GM12878 (cell line): ENCODE measurements at regions not wholly inside any gene's neighbourhood (a gene's known extent, or its start where the extent isn't known, plus 50 kb on each side); places are given as distances from the start of the nearest gene placed in this dataset.

ENCODE experiments used
- ATAC-seq: fragments of 200-7000 bp; cut with Tn5 transposase; 3 replicates; pipeline ENCODE4 v1.9.1; 2020; ENCODE audit warnings: mild to moderate bottlenecking, moderate library complexity
- BruUV-seq: library from RNA; stranded (reverse); fragments of 400-500 nt; replicated peaks from 2 replicates; lab custom pipeline; 2021; lab: Mats Ljungman, UMichigan
- CTCF ChIA-PET: fragments of 300-600 bp; sonication (Branson Sonifier 250); formaldehyde crosslinking; extraction: SDS; loops from one replicate; lab custom pipeline; 2021; ENCODE audit warnings: inconsistent platforms; lab: Yijun Ruan, JAX
- POLR2A ChIA-PET: fragments of 350-600 bp; formaldehyde crosslinking; extraction: SDS; loops from one replicate; lab custom pipeline; 2021; ENCODE audit warnings: inconsistent platforms; lab: Charles Lee
- RAD21 ChIA-PET: fragments of 300-600 bp; sonication (Branson Sonifier 250); formaldehyde crosslinking; loops from one replicate; lab custom pipeline; 2023; ENCODE audit warnings: antibody characterized with exemption; ENCODE audit not compliant: unreplicated experiment; lab: Charles Lee
- SMC1A ChIA-PET: fragments of 300-600 bp; sonication (Branson Sonifier 250); formaldehyde crosslinking; loops from one replicate; lab custom pipeline; 2023; ENCODE audit not compliant: unreplicated experiment, uncharacterized antibody; lab: Charles Lee
- DNase-seq: peaks from one replicate; pipeline ENCODE4 v3.0.0-alpha.2; 2011; ENCODE audit warnings: low read depth, low spot score
- FAIRE-seq: peaks from 3 replicates; lab custom pipeline; 2011; peaks lifted over from hg19 to GRCh38; lab: Jason Lieb, UNC
- H2AFZ ChIP-seq: 2 replicates; pipeline ENCODE4 v1.6.0; 2011; ENCODE audit warnings: low read depth, low read length, control low read depth; ENCODE audit not compliant: control insufficient read depth
- H3K27ac ChIP-seq: 2 replicates; pipeline ENCODE4 v1.5.1; 2011; ENCODE audit warnings: control low read depth; ENCODE audit not compliant: control insufficient read depth, insufficient read depth
- H3K27me3 ChIP-seq, 2 experiments: replicated peaks in 1 of 2; 2 replicates each; pipeline versions ENCODE4 v1.6.0 to v1.6.1; 2011; ENCODE audit warnings: low read length in 1 of 2; ENCODE audit not compliant: control insufficient read depth in 2 of 2, insufficient read depth in 2 of 2
- H3K36me3 ChIP-seq, 2 experiments: 2 replicates each; pipeline ENCODE4 v1.5.1; 2011; ENCODE audit warnings: low read length in 1 of 2; ENCODE audit not compliant: control insufficient read depth in 2 of 2, insufficient read depth in 2 of 2
- H3K4me1 ChIP-seq: 2 replicates; pipeline ENCODE4 v1.6.1; 2011; ENCODE audit warnings: mild to moderate bottlenecking, low read length, moderate library complexity, mixed read lengths; ENCODE audit not compliant: control insufficient read depth, insufficient read depth
- H3K4me2 ChIP-seq: 2 replicates; pipeline ENCODE4 v1.6.0; 2011; ENCODE audit warnings: control low read depth; ENCODE audit not compliant: control insufficient read depth, insufficient read depth
- H3K4me3 ChIP-seq: fragments of 200-600 bp; sonication (generic); 2 replicates; pipeline ENCODE4 v1.5.1; 2016
- H3K79me2 ChIP-seq: 2 replicates; pipeline ENCODE4 v1.6.0; 2011; ENCODE audit warnings: low read length; ENCODE audit not compliant: control insufficient read depth, insufficient read depth
- H3K9ac ChIP-seq: 2 replicates; pipeline ENCODE4 v1.8.0; 2011; ENCODE audit warnings: low read length, control low read depth, mixed read lengths; ENCODE audit not compliant: control insufficient read depth, insufficient read depth
- H3K9me3 ChIP-seq: replicated peaks from 3 replicates; pipeline ENCODE4 v1.5.1; 2011; ENCODE audit warnings: mild to moderate bottlenecking, low read length; ENCODE audit not compliant: control insufficient read depth, insufficient read depth
- H4K20me1 ChIP-seq: 2 replicates; pipeline ENCODE4 v1.6.0; 2011; ENCODE audit not compliant: control insufficient read depth, insufficient read depth
- ASH2L ChIP-seq: fragments of 300-600, 200-600 bp; sonication (generic); IDR thresholded peaks from 2 replicates; pipeline ENCODE4 v1.6.1; 2017; ENCODE audit warnings: low read depth, mild to moderate bottlenecking, borderline replicate concordance
- ATF3 ChIP-seq: IDR thresholded peaks from 2 replicates; pipeline ENCODE4 v1.6.1; 2011; ENCODE audit warnings: low read depth, mild to moderate bottlenecking, low read length, moderate library complexity, borderline replicate concordance; ENCODE audit errors: extremely low read depth
- BCL3 ChIP-seq: IDR thresholded peaks from 2 replicates; pipeline ENCODE4 v1.6.1; 2011; ENCODE audit warnings: borderline replicate concordance, low read depth, mild to moderate bottlenecking, moderate library complexity, low read length; ENCODE audit not compliant: insufficient read depth, poor library complexity, severe bottlenecking
- MEF2A ChIP-seq: IDR thresholded peaks from 2 replicates; pipeline ENCODE4 v1.6.1; 2011; ENCODE audit warnings: low read depth, mild to moderate bottlenecking, low read length, moderate library complexity; ENCODE audit not compliant: insufficient read depth
- NBN ChIP-seq: fragments of 450-650 bp; IDR thresholded peaks from 2 replicates; pipeline ENCODE4 v1.6.1; 2016
- PKNOX1 ChIP-seq: fragments of 450-650 bp; IDR thresholded peaks from 2 replicates; pipeline ENCODE4 v1.6.1; 2016; ENCODE audit warnings: mild to moderate bottlenecking
- RB1 ChIP-seq: fragments of 450-650 bp; formaldehyde crosslinking; IDR thresholded peaks from 2 replicates; pipeline ENCODE4 v1.6.1; 2017; ENCODE audit warnings: mild to moderate bottlenecking, borderline replicate concordance
- RCOR1 ChIP-seq: conservative IDR thresholded peaks from 2 replicates; pipeline ENCODE4 v1.6.1; 2012; ENCODE audit warnings: low read depth, low read length, improper control_type of control experiment
- SMARCA5 ChIP-seq: fragments of 450-650 bp; IDR thresholded peaks from 2 replicates; pipeline ENCODE4 v1.6.1; 2017; ENCODE audit warnings: mild to moderate bottlenecking
- TBL1XR1 ChIP-seq: IDR thresholded peaks from 2 replicates; pipeline ENCODE4 v1.6.1; 2012; ENCODE audit warnings: low read depth, low read length, improper control_type of control experiment
- WGBS: methylation state at CpG from one replicate; pipeline ENCODE4 v1.1.6; 2016; ENCODE audit warnings: low lambda C conversion rate; ENCODE audit not compliant: insufficient replicate concordance, insufficient coverage; ENCODE audit errors: missing lambda C conversion rate; 5-methylcytosine and 5-hydroxymethylcytosine counted together
- in situ Hi-C: fragments of 300-500 bp; cut with MboI; formaldehyde crosslinking; loops from 9 replicates; pipeline ENCODE4 v1.14.3; 2018; ENCODE audit warnings: mixed read lengths
- intact Hi-C: fragments of 100-400 bp; cut with micrococcal nuclease; formaldehyde crosslinking; loops from one replicate; pipeline ENCODE4 v1.14.2; 2022; ENCODE audit not compliant: unreplicated experiment

DNA sequence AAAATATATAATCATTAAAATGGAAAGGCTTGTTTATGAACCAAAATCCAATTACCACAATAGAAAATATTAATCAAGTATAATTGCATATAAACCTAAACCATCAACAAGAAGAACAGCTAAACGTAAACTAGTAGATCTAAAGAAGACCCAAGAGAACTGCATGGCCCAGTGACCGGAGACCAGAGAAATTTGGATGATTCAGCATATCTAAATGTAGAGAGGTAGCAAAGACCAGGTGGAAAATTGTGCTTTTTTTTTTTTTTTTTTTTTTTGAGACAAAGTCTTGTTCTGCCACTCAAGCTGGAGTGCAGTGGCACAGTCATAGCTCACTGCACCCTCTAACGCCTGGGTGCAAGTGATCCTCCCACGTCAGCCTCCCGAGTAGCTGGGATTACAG lies 207.2 kb upstream of the SEMA3E start:
- ChIA-PET RAD21 (interaction anchor here (0.7 kb wide), 1 partner anchor 67 kb away, joined by 4 read pairs; no protein-coding TSS in a partner anchor), POLR2A (interaction anchor here (0.6 kb wide), 1 partner anchor 599 kb away, joined by 4 read pairs; no protein-coding TSS in a partner anchor), SMC1A (interaction anchor here (0.6 to 2.9 kb wide), 5 partner anchors 17 to 1893 kb away, joined by 3 to 8 read pairs (median 3); no protein-coding TSS in a partner anchor), CTCF (interaction anchor here (0.6 kb wide), 1 partner anchor 872 kb away, joined by 4 read pairs; no protein-coding TSS in a partner anchor)
- DNase-seq (no peak), FAIRE-seq (no peak), ATAC-seq (no peak)
- WGBS = 16% methylated on average over 5 of the region's 5 CpGs
- Histone ChIP-seq H4K20me1 (no peaks in the 10 kb centered on the region), H3K79me2 (no peaks in the 10 kb centered on the region), H3K4me2 (no peak overlapping the region), H2AFZ (no peak overlapping the region), H3K27me3 (no peaks in the 10 kb centered on the region), H3K27ac (no peak overlapping the region), H3K4me3 (no peak overlapping the region), H3K36me3 (no peaks in the 10 kb centered on the region), H3K9me3 (no peaks in the 10 kb centered on the region), H3K4me1 (no peaks in the 10 kb centered on the region), H3K9ac (no peak overlapping the region)
- TF ChIP-seq MEF2A = no peak
- no TSS peak for BruUV-seq
- in situ Hi-C loops = no loop called here
- intact Hi-C loops = no loop called here

GRCh38 chr7:83852136-83852535 lies 203.2 kb upstream of the SEMA3E start:
- Histone ChIP-seq H2AFZ (no peak overlapping the region), H3K9me3 (no peaks in the 10 kb centered on the region), H3K4me3 (no peak overlapping the region), H4K20me1 (no peaks in the 10 kb centered on the region), H3K27me3 (no peaks in the 10 kb centered on the region), H3K4me2 (no peak overlapping the region), H3K4me1 (no peaks in the 10 kb centered on the region), H3K27ac (no peak overlapping the region), H3K36me3 (no peaks in the 10 kb centered on the region), H3K9ac (no peak overlapping the region), H3K79me2 (no peaks in the 10 kb centered on the region)
- FAIRE-seq (no peak), ATAC-seq (no peak), DNase-seq (no peak)
- TF ChIP-seq RB1 (no peak), NBN (no peak), BCL3 (no peak), SMARCA5 (no peak), RCOR1 (no peak), ASH2L (no peak), PKNOX1 (no peak), TBL1XR1 (no peak), ATF3 (no peak)
- SMC1A ChIA-PET = interaction anchor here (0.9 to 2.0 kb wide), 3 partner anchors 10 to 91 kb away, joined by 3 to 6 read pairs (median 4); no protein-coding TSS in a partner anchor
- RAD21 ChIA-PET = no interaction called here
- intact Hi-C loops (no loop called here), in situ Hi-C loops (no loop called here)
- WGBS = 54% methylated on average over 2 of the region's 2 CpGs
- CTCF ChIA-PET = interaction anchor here (0.6 kb wide), 1 partner anchor 84 kb away, joined by 3 read pairs; no protein-coding TSS in a partner anchor
- BruUV-seq = no TSS peak
- POLR2A ChIA-PET = no interaction called here
